ENCODE measurements at regions not wholly inside any gene's neighbourhood (a gene's known extent, or its start where the extent isn't known, plus 50 kb on each side); places are given as distances from the start of the nearest gene placed in this dataset.

DNA sequence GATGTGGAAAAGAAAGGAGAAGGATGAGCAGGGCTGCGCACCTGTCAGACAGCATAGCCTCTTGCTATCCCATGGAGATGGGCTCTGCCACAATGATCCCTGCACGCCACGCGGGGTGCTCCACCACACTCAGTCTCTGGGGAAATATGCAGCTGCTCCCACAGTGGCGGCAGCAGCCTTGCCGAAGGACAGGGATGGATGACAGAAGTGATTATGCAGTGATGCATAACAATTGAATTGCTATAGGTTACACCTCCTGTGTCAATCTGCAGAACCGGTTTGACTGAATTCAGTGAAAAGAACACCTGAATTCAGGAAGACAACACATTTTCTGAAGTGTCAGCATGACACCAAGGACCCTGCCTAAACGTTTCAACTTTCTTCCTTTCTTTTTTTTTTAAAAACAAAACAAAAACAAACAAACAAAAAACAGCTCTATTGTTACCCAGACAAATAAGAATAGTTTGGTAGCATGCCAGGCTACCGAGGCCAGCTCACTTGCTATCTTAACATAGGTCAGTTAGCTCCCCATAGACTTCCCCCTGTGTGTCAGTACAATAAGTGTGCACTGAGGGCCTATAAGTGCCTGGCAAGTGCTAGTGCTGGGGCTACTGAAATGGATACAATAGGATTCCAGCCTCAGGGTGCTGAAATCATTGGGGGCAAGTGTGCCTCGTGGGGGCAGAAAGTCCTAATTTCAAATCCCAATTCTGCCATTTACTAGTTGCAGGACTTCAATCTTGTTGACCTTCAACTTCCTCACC is 127.6 kb upstream of the LMO4 start:
- in situ Hi-C loops (cut with MboI; ENCODE audit: low pct_unique_long_range_greater_than_20kb in 2 of 9, low sequenced_read_pairs in 9 of 9, unreplicated experiment in 9 of 9), result no loop called here
- Histone ChIP-seq H3K4me3 (no peak overlapping the region), H3K27ac (no peak overlapping the region), H3K4me1 (replicated peaks in 1 of 2) (peaks cover 15 to 40% of the 10 kb centered on the region in 2 donors)
- peak in 5 of 8 experiments; percentile 81 to 99 (median 97) for ATAC-seq (replicated peaks in 6 of 8)
- WGBS, 10 experiments, result 8 to 78% (median 44%) methylated on average over 1 to 10 of the region's 10 CpGs; no CpG with 5 or more reads in 1 of the 10 experiments

DNA sequence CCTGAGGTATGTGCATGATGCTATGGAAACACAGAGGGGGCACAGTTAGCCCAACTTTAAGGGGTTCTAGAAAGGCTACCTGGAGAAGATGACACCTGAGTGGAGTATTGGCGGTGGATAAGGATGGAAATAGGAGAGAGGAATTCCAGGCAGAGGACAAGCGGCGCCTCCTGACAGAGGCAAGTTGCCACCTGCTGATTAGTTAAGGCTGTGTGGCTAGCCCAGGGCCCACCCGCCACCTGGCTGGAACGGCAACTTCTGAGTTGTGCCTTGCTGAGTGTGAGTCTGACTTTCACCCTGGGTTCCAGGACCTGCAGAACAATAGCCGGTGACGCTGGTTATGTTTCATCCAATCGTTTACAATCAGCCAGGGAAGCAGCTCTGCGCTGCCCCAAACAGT is 126.9 kb upstream of the LMO4 start:
- Histone ChIP-seq H3K27ac (no peak overlapping the region), H3K4me3 (no peak overlapping the region), H3K4me1 (replicated peaks in 1 of 2) (peaks cover 19 to 47% of the 10 kb centered on the region in 2 donors)
- no peak for ATAC-seq (replicated peaks in 6 of 8)
- WGBS, 10 experiments, result 61 to 100% (median 90%) methylated on average over 1 to 9 of the region's 9 CpGs; no CpG with 5 or more reads in 1 of the 10 experiments
- in situ Hi-C loops (cut with MboI; ENCODE audit: low pct_unique_long_range_greater_than_20kb in 2 of 9, low sequenced_read_pairs in 9 of 9, unreplicated experiment in 9 of 9), result no loop called here

DNA sequence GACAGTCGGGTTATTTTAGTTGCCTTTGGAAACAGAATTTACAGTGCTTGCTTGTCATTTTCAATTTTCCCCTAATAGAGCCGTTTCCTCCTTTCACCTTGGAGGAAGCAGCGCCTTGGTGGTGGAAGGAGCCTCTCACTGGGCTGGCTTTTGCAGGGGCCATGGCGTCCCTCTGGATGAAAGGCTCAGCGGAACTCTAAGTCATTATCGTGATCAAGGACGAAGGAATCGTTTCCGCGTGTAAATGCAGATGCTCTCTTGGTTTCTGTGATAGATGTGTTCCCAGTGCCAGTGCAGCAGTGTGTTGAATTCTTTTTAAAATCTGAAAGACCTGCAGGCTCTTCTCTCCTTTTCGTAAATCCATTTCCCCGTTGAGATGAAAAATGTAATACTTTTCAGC is 126.2 kb upstream of the LMO4 start:
- WGBS, 10 experiments, result 87 to 100% (median 90%) methylated on average over 2 to 12 of the region's 12 CpGs; no CpG with 5 or more reads in 1 of the 10 experiments
- H3K4me3 ChIP-seq, result no peak overlapping the region
- no peak overlapping the region for H3K27ac ChIP-seq
- peaks cover 19 to 47% of the 10 kb centered on the region in 2 donors for H3K4me1 ChIP-seq (replicated peaks in 1 of 2)
- in situ Hi-C loops (cut with MboI; ENCODE audit: low pct_unique_long_range_greater_than_20kb in 2 of 9, low sequenced_read_pairs in 9 of 9, unreplicated experiment in 9 of 9), result no loop called here
- no peak for ATAC-seq (replicated peaks in 6 of 8)

DNA sequence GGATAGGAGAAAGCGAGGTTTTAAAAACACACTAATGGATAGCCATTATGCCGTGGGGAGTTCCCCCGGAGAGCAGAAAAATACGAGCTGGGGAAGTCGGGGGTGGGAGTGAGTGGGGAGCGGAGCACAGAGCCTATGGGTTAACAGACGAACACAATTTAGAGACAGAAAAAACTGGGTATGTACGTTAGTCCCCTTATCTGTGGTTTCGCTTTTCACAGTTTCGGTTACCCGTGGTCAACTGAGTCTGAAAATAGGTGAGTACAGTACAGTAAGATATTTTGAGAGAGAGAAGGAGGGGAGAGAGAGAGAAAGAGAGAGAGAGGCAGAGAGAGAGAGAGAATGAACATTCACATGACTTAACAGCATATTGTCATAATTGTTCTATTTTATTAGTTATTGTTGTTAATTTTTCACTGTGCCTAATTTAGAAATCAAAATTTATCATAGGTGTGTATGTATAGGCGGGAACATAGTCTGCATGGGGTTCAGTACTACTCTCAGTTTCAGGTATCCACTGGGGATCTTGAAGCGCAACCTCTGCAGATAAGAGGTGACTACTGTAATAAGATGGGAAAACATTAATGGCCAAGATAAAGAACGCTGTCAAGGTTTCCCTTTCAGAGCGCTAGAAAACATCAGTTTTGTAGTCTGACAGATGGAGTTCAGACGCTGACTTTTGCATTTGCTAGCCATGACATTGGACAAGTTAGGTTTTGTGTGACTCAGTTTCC is 125.6 kb upstream of the LMO4 start:
- no peak overlapping the region for H3K27ac ChIP-seq
- WGBS, 10 experiments, result 81 to 97% (median 92%) methylated on average over 2 to 16 of the region's 16 CpGs
- ATAC-seq (replicated peaks in 6 of 8), result no peak
- H3K4me1 ChIP-seq (replicated peaks in 1 of 2), result peaks cover 19 to 47% of the 10 kb centered on the region in 2 donors
- H3K4me3 ChIP-seq, result no peak overlapping the region
- in situ Hi-C loops (cut with MboI; ENCODE audit: low pct_unique_long_range_greater_than_20kb in 2 of 9, low sequenced_read_pairs in 9 of 9, unreplicated experiment in 9 of 9), result no loop called here

DNA sequence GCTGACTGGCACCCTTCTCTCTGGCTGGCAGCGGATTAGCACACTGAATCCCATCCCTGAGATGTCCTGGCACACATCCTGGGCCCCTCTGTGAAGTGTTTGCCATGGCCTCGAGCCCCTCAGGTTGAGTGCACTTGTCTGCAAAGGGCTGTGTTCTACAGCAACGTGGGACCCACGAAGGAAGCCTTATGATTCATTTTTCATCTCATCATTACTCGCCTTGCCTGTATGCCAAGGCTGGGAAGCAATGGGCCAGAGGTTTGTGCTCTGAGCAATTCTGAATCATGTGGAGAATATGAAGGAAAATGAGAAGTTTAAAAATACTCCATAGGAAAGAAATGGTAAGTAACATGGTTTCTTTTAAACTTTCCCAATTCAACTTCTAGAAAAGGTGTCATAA is 124.8 kb upstream of the LMO4 start:
- in situ Hi-C loops (cut with MboI; ENCODE audit: low pct_unique_long_range_greater_than_20kb in 2 of 9, low sequenced_read_pairs in 9 of 9, unreplicated experiment in 9 of 9), result no loop called here
- WGBS, 10 experiments, result 15 to 88% (median 53%) methylated on average over 2 to 5 of the region's 5 CpGs; no CpG with 5 or more reads in 2 of the 10 experiments
- Histone ChIP-seq H3K27ac (no peak overlapping the region), H3K4me1 (replicated peaks in 1 of 2) (peaks cover 19 to 47% of the 10 kb centered on the region in 2 donors), H3K4me3 (no peak overlapping the region)
- ATAC-seq (replicated peaks in 6 of 8), result peak in 2 of 8 experiments; percentile 16 to 27

DNA sequence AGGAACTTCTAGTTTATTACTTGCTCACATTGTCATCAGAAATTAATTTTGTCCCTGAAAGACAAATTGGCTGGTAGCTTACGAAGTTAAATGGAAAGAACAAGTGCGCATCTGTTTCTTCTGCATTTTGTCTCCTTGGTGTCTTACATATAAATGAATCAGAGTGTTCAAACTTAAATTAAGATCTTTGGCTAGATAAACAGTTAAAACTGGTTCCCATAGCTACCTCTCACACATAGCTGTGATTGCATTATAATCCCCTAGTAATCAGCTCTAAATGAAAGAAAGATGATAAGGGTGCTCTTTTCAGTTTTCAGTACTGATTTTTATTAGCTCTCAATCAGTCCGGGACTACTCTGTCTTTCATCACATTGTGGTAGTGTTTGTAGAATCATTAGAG is 124.2 kb upstream of the LMO4 start:
- ATAC-seq (replicated peaks in 6 of 8), result peak in 2 of 8 experiments; percentile 8 to 72
- in situ Hi-C loops (cut with MboI; ENCODE audit: low pct_unique_long_range_greater_than_20kb in 2 of 9, low sequenced_read_pairs in 9 of 9, unreplicated experiment in 9 of 9), result no loop called here
- Histone ChIP-seq H3K27ac (no peak overlapping the region), H3K4me1 (replicated peaks in 1 of 2) (peaks cover 19 to 47% of the 10 kb centered on the region in 2 donors), H3K4me3 (no peak overlapping the region)
- 30 to 83% (median 72%) methylated on average over 2 to 3 of the region's 3 CpGs for WGBS, 10 experiments

DNA sequence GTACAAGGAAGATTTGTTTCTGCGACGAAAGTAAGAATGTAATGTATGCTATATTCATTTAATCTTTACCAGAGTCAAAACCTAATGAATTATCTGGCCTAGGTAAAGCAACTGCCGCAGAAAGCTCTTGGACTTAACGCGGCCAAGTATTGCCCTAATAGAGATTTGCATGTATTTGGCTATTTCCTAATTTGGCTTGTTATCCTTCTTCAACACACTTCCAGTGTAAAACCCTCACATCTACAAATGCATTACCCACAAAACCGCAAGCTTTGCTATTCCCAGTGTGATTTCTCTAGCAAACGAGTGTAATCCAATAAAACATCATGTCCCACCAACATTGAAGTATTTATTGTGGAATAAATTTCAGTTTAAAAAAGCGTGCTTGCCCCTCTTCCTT is 123.8 kb upstream of the LMO4 start:
- Histone ChIP-seq H3K27ac (no peak overlapping the region), H3K4me1 (replicated peaks in 1 of 2) (peaks cover 19 to 47% of the 10 kb centered on the region in 2 donors), H3K4me3 (no peak overlapping the region)
- WGBS, 10 experiments, result 20 to 100% (median 87%) methylated on average over 1 to 8 of the region's 8 CpGs; no CpG with 5 or more reads in 1 of the 10 experiments
- ATAC-seq (replicated peaks in 6 of 8), result peak in 1 of 8 experiments; percentile 5
- in situ Hi-C loops (cut with MboI; ENCODE audit: low pct_unique_long_range_greater_than_20kb in 2 of 9, low sequenced_read_pairs in 9 of 9, unreplicated experiment in 9 of 9), result no loop called here

DNA sequence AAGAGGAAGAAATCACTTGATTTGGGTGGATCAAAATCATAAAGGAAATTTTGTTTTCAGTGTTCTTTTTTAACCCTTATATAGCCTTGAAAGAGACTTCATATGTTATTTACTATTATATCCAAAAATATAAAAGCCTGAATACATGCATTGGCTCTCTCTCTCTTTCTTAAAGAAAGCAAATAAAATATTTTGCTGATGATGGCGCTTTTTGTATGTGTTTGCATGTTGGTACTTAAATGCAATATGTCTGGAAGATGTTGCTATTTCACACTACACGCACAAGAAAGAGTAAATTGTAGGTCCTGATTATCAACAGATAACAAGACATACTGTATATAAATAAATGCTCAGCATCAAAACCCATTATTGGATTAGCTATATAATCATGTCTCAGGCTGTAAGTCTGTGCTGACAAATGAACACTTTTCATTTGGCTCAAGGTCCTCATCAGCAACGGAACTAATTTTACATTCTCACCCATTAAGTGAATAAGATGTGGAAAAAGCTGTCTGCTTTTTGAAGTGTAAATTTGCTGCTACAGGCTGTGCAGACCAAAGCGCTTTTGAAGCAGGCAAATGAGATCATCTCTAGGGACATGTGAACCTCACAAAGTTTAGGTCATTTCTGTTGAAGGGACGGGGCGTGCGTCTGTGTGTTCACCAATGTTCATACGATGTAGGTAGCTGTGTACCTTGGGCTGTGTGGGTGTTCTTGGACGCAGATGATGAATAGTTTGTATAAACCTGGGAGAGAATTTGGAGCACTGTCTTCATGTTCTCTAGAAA is 122.4 kb upstream of the LMO4 start:
- peak in 5 of 8 experiments; percentile 41 to 78 (median 55) for ATAC-seq (replicated peaks in 6 of 8)
- in situ Hi-C loops (cut with MboI; ENCODE audit: low pct_unique_long_range_greater_than_20kb in 2 of 9, low sequenced_read_pairs in 9 of 9, unreplicated experiment in 9 of 9), result no loop called here
- H3K4me1 ChIP-seq (replicated peaks in 1 of 2), result peaks cover 11 to 37% of the 10 kb centered on the region in 2 donors
- no peak overlapping the region for H3K4me3 ChIP-seq
- no peak overlapping the region for H3K27ac ChIP-seq
- 69 to 96% (median 85%) methylated on average over 1 to 9 of the region's 9 CpGs for WGBS, 10 experiments

DNA sequence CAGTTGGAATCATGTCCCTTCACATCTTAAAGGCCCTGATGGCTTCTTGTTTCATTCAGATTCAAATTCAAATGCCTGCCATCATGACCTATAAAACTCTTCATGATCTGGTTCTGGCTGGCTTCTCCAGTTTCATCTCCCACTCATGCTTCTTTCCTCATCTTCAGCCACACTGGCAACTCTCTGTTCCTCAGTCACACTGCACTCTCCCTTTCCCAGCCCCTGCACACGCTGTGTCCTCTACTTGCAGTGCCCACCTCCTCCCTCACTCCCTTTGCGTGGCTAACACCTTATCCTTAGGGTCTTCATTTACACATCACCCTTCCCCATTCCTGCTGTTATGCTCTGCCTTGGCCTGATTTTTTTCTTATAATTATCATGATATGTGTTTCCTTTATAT is 120.6 kb upstream of the LMO4 start:
- ATAC-seq (replicated peaks in 6 of 8), result no peak
- Histone ChIP-seq H3K27ac (no peak overlapping the region), H3K4me3 (no peak overlapping the region), H3K4me1 (replicated peaks in 1 of 2) (peaks cover 16 to 34% of the 10 kb centered on the region in 2 donors)
- WGBS, 10 experiments, result 40 to 100% (median 95%) methylated on average over 1 to 2 of the region's 2 CpGs; no CpG with 5 or more reads in 1 of the 10 experiments
- in situ Hi-C loops (cut with MboI; ENCODE audit: low pct_unique_long_range_greater_than_20kb in 2 of 9, low sequenced_read_pairs in 9 of 9, unreplicated experiment in 9 of 9), result no loop called here

DNA sequence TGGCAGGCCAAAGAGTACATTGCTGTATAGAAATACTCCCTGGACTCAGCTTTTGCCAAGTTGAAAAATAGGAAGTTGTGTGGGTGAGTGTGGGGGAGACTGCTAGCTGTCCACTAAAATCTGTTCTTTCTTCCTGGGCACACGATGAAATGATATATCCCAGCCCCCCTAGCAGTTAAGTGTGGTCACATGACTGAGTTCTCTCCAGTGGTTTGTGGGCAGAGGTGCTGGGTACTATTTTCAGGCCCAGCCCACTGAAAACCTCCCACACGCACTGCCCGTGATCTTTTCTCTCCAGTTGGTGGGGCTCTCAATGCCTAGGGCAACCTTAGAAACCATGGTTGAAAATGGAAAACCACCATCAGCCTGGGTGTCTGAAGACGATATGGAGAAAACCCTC is 119.7 kb upstream of the LMO4 start:
- no peak for ATAC-seq (replicated peaks in 6 of 8)
- in situ Hi-C loops (cut with MboI; ENCODE audit: low pct_unique_long_range_greater_than_20kb in 2 of 9, low sequenced_read_pairs in 9 of 9, unreplicated experiment in 9 of 9), result no loop called here
- WGBS, 10 experiments, result 89 to 100% (median 96%) methylated on average over 1 to 4 of the region's 4 CpGs; no CpG with 5 or more reads in 4 of the 10 experiments
- Histone ChIP-seq H3K4me1 (replicated peaks in 1 of 2) (peaks cover 17 to 35% of the 10 kb centered on the region in 2 donors), H3K27ac (no peak overlapping the region), H3K4me3 (no peak overlapping the region)

DNA sequence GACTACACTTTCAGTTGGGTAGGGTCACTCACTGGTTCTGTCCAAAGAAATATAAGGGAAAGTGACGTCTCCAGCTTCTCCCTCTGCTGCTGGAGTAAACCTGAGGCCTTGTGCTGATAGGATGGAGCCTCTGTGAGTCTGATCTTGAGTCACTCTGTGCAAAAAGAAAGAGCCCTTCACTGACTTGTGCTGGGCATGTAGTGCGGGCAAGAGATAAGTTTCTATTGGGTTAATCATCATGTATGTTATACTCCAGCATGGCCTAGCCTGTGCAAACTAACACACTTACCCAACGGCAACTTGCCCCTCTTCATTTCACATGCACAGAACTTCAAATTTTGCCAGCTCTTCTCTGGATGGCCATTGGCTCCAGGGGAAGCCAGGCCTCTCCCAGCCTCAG is 118.5 kb upstream of the LMO4 start:
- 40 to 100% (median 94%) methylated on average over 1 to 3 of the region's 3 CpGs; no CpG with 5 or more reads in 1 of the 10 experiments for WGBS, 10 experiments
- H3K4me3 ChIP-seq, result no peak overlapping the region
- no peak for ATAC-seq (replicated peaks in 6 of 8)
- in situ Hi-C loops (cut with MboI; ENCODE audit: low pct_unique_long_range_greater_than_20kb in 2 of 9, low sequenced_read_pairs in 9 of 9, unreplicated experiment in 9 of 9), result no loop called here
- peaks cover 13 to 25% of the 10 kb centered on the region in 2 donors for H3K4me1 ChIP-seq (replicated peaks in 1 of 2)
- no peak overlapping the region for H3K27ac ChIP-seq

DNA sequence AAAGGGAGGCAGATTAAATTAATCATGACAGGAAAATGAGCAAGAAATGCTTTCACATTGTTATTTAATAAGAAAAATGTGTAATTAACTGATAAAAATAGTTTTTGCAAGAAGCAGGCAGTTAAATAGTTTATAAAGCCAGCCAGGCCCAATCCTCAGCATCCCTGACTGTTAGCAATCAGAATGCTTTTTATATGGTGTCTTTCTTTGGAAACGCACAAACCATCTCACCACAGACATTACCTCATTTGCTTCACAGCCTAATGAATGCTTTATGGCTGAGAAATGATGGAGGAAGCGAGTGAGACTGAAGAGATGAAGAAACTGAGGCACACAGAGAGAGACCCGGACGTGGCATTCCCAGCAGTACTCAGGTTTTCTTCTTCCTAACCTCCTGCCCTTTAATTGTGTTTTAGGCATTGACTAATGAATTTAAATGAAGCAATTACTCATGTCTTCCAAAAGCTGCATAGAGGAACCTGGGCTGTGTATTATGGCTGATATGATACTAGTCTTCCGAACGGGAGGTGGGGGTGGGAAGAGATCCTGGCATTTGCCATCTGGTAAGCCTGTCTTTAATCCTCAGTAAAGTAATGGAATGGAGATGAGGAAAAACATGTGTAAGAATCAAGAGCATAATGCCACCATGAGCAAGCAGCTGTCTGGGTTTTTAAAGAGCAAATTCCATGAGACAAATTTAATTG is 116.1 kb upstream of the LMO4 start:
- Histone ChIP-seq H3K27ac (no peak overlapping the region), H3K4me1 (replicated peaks in 1 of 2) (peaks cover 8% of the 10 kb centered on the region in 2 donors), H3K4me3 (no peak overlapping the region)
- in situ Hi-C loops (cut with MboI; ENCODE audit: low pct_unique_long_range_greater_than_20kb in 2 of 9, low sequenced_read_pairs in 9 of 9, unreplicated experiment in 9 of 9), result no loop called here
- WGBS, 10 experiments, result 40 to 88% (median 69%) methylated on average over 1 to 6 of the region's 6 CpGs; no CpG with 5 or more reads in 1 of the 10 experiments
- ATAC-seq (replicated peaks in 6 of 8), result peak in 3 of 8 experiments; percentile 11 to 30 (median 26)

All from motor neuron (in vitro differentiated cells).